HEK293 (cell line): ENCODE measurements at regions not wholly inside any gene's neighbourhood (a gene's known extent, or its start where the extent isn't known, plus 50 kb on each side); places are given as distances from the start of the nearest gene placed in this dataset.

Experiments used
- CTCF ChIA-PET: fragments of 350-600 bp; formaldehyde crosslinking; extraction: SDS; loops from one replicate; lab custom pipeline; 2021; ENCODE audit warnings: antibody characterized with exemption; lab: Yijun Ruan, JAX
- POLR2A ChIA-PET: fragments of 300-600 bp; formaldehyde crosslinking; extraction: SDS; loops from one replicate; lab custom pipeline; 2020; ENCODE audit warnings: antibody characterized with exemption, inconsistent platforms; lab: Yijun Ruan, JAX
- H3K27ac ChIP-seq: fragments of 200-500 bp; sonication (Bioruptor generic); 2 replicates; pipeline ENCODE4 v1.5.1; 2014; ENCODE audit warnings: low read depth, low read length, control low read depth, inconsistent platforms; ENCODE audit errors: extremely low read depth
- H3K36me3 ChIP-seq, 2 experiments: fragments of 200-500 bp in 1 of 2; sonication (Bioruptor generic) in 1 of 2; 1 replicate in 1 of 2; 2 replicates in 1 of 2; pipeline ENCODE4 v1.5.1; 2014 to 2017; ENCODE audit warnings: inconsistent platforms in 2 of 2, low read length in 2 of 2; ENCODE audit not compliant: control insufficient read depth in 2 of 2, insufficient read depth in 1 of 2
- H3K4me1 ChIP-seq: fragments of 200-500 bp; sonication (Bioruptor generic); 2 replicates; pipeline ENCODE4 v1.5.1; 2014; ENCODE audit warnings: mild to moderate bottlenecking, low read length, inconsistent platforms; ENCODE audit not compliant: control insufficient read depth, insufficient read depth
- H3K4me3 ChIP-seq: 2 replicates; pipeline ENCODE4 v1.5.1; 2011; ENCODE audit warnings: low read depth, mild to moderate bottlenecking, control low read depth, low read length, moderate library complexity
- H3K9me3 ChIP-seq: fragments of 200-500 bp; sonication (Bioruptor generic); 2 replicates; pipeline ENCODE4 v1.5.1; 2014; ENCODE audit warnings: low read depth, low read length, inconsistent platforms; ENCODE audit not compliant: control insufficient read depth, insufficient read depth
- ATF2 ChIP-seq: fragments of 450-650 bp; formaldehyde crosslinking; IDR thresholded peaks from 2 replicates; pipeline ENCODE4 v1.5.1; 2016; ENCODE audit warnings: missing biosample characterization, missing genetic modification characterization, low read depth
- GLI4 ChIP-seq: fragments of 450-650 bp; formaldehyde crosslinking; IDR thresholded peaks from 2 replicates; pipeline ENCODE4 v1.5.1; 2016; ENCODE audit warnings: missing biosample characterization, missing genetic modification characterization
- HIC1 ChIP-seq: fragments of 450-650 bp; formaldehyde crosslinking; IDR thresholded peaks from 2 replicates; pipeline ENCODE4 v1.5.1; 2016; ENCODE audit warnings: missing biosample characterization, missing genetic modification characterization
- HOXC10 ChIP-seq: sonication (generic); formaldehyde crosslinking; IDR thresholded peaks from 2 replicates; pipeline ENCODE4 v1.8.1; 2023; ENCODE audit warnings: mild to moderate bottlenecking, missing genetic modification reagents
- INSM2 ChIP-seq: fragments of 450-650 bp; formaldehyde crosslinking; IDR thresholded peaks from 2 replicates; pipeline ENCODE4 v1.5.1; 2016; ENCODE audit warnings: missing biosample characterization, missing genetic modification characterization
- KLF7 ChIP-seq: fragments of 450-650 bp; formaldehyde crosslinking; IDR thresholded peaks from 2 replicates; pipeline ENCODE4 v1.5.1; 2016; ENCODE audit warnings: missing biosample characterization, missing genetic modification characterization, borderline replicate concordance
- KLF9 ChIP-seq: fragments of 450-650 bp; formaldehyde crosslinking; IDR thresholded peaks from 2 replicates; pipeline ENCODE4 v1.5.1; 2016; ENCODE audit warnings: missing biosample characterization, missing genetic modification characterization, low read depth
- PRDM1 ChIP-seq: fragments of 450-650 bp; formaldehyde crosslinking; IDR thresholded peaks from 2 replicates; pipeline ENCODE4; 2016; ENCODE audit warnings: missing biosample characterization, missing genetic modification characterization
- SP2 ChIP-seq: fragments of 450-650 bp; formaldehyde crosslinking; IDR thresholded peaks from 2 replicates; pipeline ENCODE4 v1.5.1; 2016; ENCODE audit warnings: missing biosample characterization, missing genetic modification characterization
- YY1 ChIP-seq: fragments of 450-650 bp; formaldehyde crosslinking; IDR thresholded peaks from 2 replicates; pipeline ENCODE4 v1.5.1; 2018; ENCODE audit warnings: missing biosample characterization, missing genetic modification characterization
- ZBTB26 ChIP-seq: fragments of 450-650 bp; formaldehyde crosslinking; optimal IDR thresholded peaks from 2 replicates; pipeline ENCODE3; 2016; ENCODE audit warnings: missing biosample characterization, mild to moderate bottlenecking, missing genetic modification characterization
- ZFHX2 ChIP-seq: fragments of 450-650 bp; formaldehyde crosslinking; conservative IDR thresholded peaks from 2 replicates; pipeline ENCODE4 v1.5.1; 2016; ENCODE audit warnings: missing biosample characterization, missing genetic modification characterization
- ZFP37 ChIP-seq: fragments of 450-650 bp; formaldehyde crosslinking; IDR thresholded peaks from 2 replicates; pipeline ENCODE4 v1.5.1; 2016; ENCODE audit warnings: missing biosample characterization, missing genetic modification characterization
- ZIC2 ChIP-seq: fragments of 450-650 bp; formaldehyde crosslinking; IDR thresholded peaks from 2 replicates; pipeline ENCODE4 v1.5.1; 2016; ENCODE audit warnings: missing biosample characterization, missing genetic modification characterization
- ZNF302 ChIP-seq: fragments of 450-650 bp; formaldehyde crosslinking; IDR thresholded peaks from 2 replicates; pipeline ENCODE4 v1.5.1; 2016; ENCODE audit warnings: missing biosample characterization, missing genetic modification characterization, low read depth
- ZNF362 ChIP-seq: fragments of 450-650 bp; formaldehyde crosslinking; IDR thresholded peaks from 2 replicates; pipeline ENCODE4 v1.5.1; 2016; ENCODE audit warnings: missing biosample characterization, missing genetic modification characterization
- ZNF37A ChIP-seq: fragments of 450-650 bp; IDR thresholded peaks from 2 replicates; pipeline ENCODE4 v1.5.1; 2018; ENCODE audit warnings: missing biosample characterization, missing genetic modification characterization
- ZNF423 ChIP-seq: fragments of 450-650 bp; formaldehyde crosslinking; IDR thresholded peaks from 2 replicates; pipeline ENCODE4 v1.5.1; 2016; ENCODE audit warnings: missing biosample characterization, missing genetic modification characterization
- ZNF521 ChIP-seq: fragments of 450-650 bp; formaldehyde crosslinking; IDR thresholded peaks from 2 replicates; pipeline ENCODE4 v1.5.1; 2017; ENCODE audit warnings: missing biosample characterization, mild to moderate bottlenecking, missing genetic modification characterization
- ZNF561 ChIP-seq: fragments of 450-650 bp; IDR thresholded peaks from 2 replicates; pipeline ENCODE4 v1.5.1; 2018; ENCODE audit warnings: missing biosample characterization, missing genetic modification characterization, borderline replicate concordance
- ZNF645 ChIP-seq: fragments of 450-650 bp; formaldehyde crosslinking; IDR thresholded peaks from 2 replicates; pipeline ENCODE4; 2016; ENCODE audit warnings: missing biosample characterization, missing genetic modification characterization
- ZNF658 ChIP-seq: fragments of 450-650 bp; formaldehyde crosslinking; IDR thresholded peaks from 2 replicates; pipeline ENCODE4; 2016; ENCODE audit warnings: missing biosample characterization, missing genetic modification characterization

GRCh38 chr6:40973304-40973703 is 65.7 kb downstream of the UNC5CL start:
- POLR2A ChIA-PET, result no interaction called here
- Histone ChIP-seq H3K9me3 (no peaks in the 10 kb centered on the region), H3K4me1 (no peaks in the 10 kb centered on the region), H3K27ac (no peak overlapping the region), H3K4me3 (no peak overlapping the region), H3K36me3 (no peaks in the 10 kb centered on the region)
- no peak for TF ChIP-seq ZNF302
- no peak for TF ChIP-seq INSM2 (tag by site-specific recombination)
- no peak for TF ChIP-seq ZFHX2 (tag by site-specific recombination)
- no peak for TF ChIP-seq SP2 (tag by site-specific recombination)
- no peak for TF ChIP-seq PRDM1 (tag by site-specific recombination)
- no peak for TF ChIP-seq ZNF423 (tag by site-specific recombination)
- TF ChIP-seq HOXC10 (CRISPR knock-in tag), result no peak
- CTCF ChIA-PET, result no interaction called here

GRCh38 chr6:40972814-40973213 is 66.2 kb downstream of the UNC5CL start:
- POLR2A ChIA-PET, result no interaction called here
- Histone ChIP-seq H3K9me3 (no peaks in the 10 kb centered on the region), H3K4me1 (no peaks in the 10 kb centered on the region), H3K4me3 (no peak overlapping the region), H3K36me3 (no peaks in the 10 kb centered on the region), H3K27ac (no peak overlapping the region)
- CTCF ChIA-PET, result no interaction called here
- no peak for TF ChIP-seq YY1 (tag by site-specific recombination)
- no peak for TF ChIP-seq ZNF521
- TF ChIP-seq ZFP37 (tag by site-specific recombination), result no peak
- TF ChIP-seq ZIC2 (tag by site-specific recombination), result no peak
- TF ChIP-seq ZNF658 (tag by site-specific recombination), result no peak
- TF ChIP-seq ZNF645 (tag by site-specific recombination), result no peak
- no peak for TF ChIP-seq HIC1 (tag by site-specific recombination)
- no peak for TF ChIP-seq GLI4 (tag by site-specific recombination)
- no peak for TF ChIP-seq ZNF37A (tag by site-specific recombination)
- no peak for TF ChIP-seq KLF9
- TF ChIP-seq ZNF362 (tag by site-specific recombination), result no peak
- no peak for TF ChIP-seq ZNF561
- TF ChIP-seq KLF7 (tag by site-specific recombination), result no peak
- no peak for TF ChIP-seq ZBTB26 (tag by site-specific recombination)
- TF ChIP-seq ATF2 (tag by site-specific recombination), result no peak
